WTC11 (cell line): ENCODE measurements at regions not wholly inside any gene's neighbourhood (a gene's known extent, or its start where the extent isn't known, plus 50 kb on each side); places are given as distances from the start of the nearest gene placed in this dataset.
A peak's percentile ranks its signal among the peaks of the same experiment; 100 is the strongest.

Source experiments
- ATAC-seq: fragments of 200-7000 bp; cut with Tn5 transposase; 2 replicates; pipeline ENCODE4 v1.10.0; 2021; ENCODE audit warnings: mild to moderate bottlenecking, moderate library complexity
- CTCF ChIA-PET: fragments of 300-600 bp; sonication (Branson Sonifier 250); formaldehyde crosslinking; loops from one replicate; lab custom pipeline; 2021; ENCODE audit warnings: antibody characterized with exemption; lab: Charles Lee
- POLR2A ChIA-PET: fragments of 350-600 bp; sonication (Branson Sonifier 250); formaldehyde crosslinking; loops from one replicate; lab custom pipeline; 2021; ENCODE audit warnings: antibody characterized with exemption; lab: Charles Lee
- DNase-seq: peaks from one replicate; pipeline ENCODE4 v3.0.0; 2021; ENCODE audit warnings: low spot score
- H3K27ac Mint-ChIP-seq: 2 replicates; pipeline ENCODE4 v1.8.0; 2021; ENCODE audit warnings: mixed read lengths
- H3K27me3 Mint-ChIP-seq: 2 replicates; pipeline ENCODE4 v1.8.0; 2021; ENCODE audit warnings: low read depth, mild to moderate bottlenecking, moderate library complexity, mixed read lengths
- H3K36me3 Mint-ChIP-seq: 2 replicates; pipeline ENCODE4 v1.8.0; 2021; ENCODE audit warnings: mixed read lengths
- H3K4me1 Mint-ChIP-seq: 2 replicates; pipeline ENCODE4 v1.8.0; 2022; ENCODE audit warnings: mixed read lengths
- H3K4me3 Mint-ChIP-seq: 2 replicates; pipeline ENCODE4 v1.8.0; 2021; ENCODE audit warnings: mild to moderate bottlenecking, moderate library complexity, mixed read lengths
- H3K9me3 Mint-ChIP-seq: 2 replicates; pipeline ENCODE4 v1.8.0; 2021; ENCODE audit warnings: mixed read lengths
- CREM ChIP-seq: sonication (generic); formaldehyde crosslinking; IDR thresholded peaks from 2 replicates; pipeline ENCODE4 v1.8.1; 2022; ENCODE audit warnings: mild to moderate bottlenecking, missing genetic modification reagents, moderate library complexity
- GABPB1 ChIP-seq: sonication (generic); formaldehyde crosslinking; IDR thresholded peaks from 2 replicates; pipeline ENCODE4 v1.8.1; 2023; ENCODE audit warnings: mild to moderate bottlenecking, missing genetic modification reagents
- IRF2 ChIP-seq: sonication (generic); formaldehyde crosslinking; IDR thresholded peaks from 2 replicates; pipeline ENCODE4 v1.8.0; 2022; ENCODE audit warnings: low read depth, missing genetic modification reagents, borderline replicate concordance
- JUN ChIP-seq: sonication (generic); formaldehyde crosslinking; IDR thresholded peaks from 2 replicates; pipeline ENCODE4 v1.8.0; 2023; ENCODE audit warnings: mild to moderate bottlenecking, missing genetic modification reagents
- TEAD1 ChIP-seq: sonication (generic); formaldehyde crosslinking; IDR thresholded peaks from 2 replicates; pipeline ENCODE4 v1.8.0; 2022; ENCODE audit warnings: mild to moderate bottlenecking, missing genetic modification reagents
- TP53 ChIP-seq: sonication (generic); formaldehyde crosslinking; IDR thresholded peaks from 2 replicates; pipeline ENCODE4 v1.8.1; 2023; ENCODE audit warnings: mild to moderate bottlenecking, missing genetic modification reagents
- ZBTB21 ChIP-seq: sonication (generic); formaldehyde crosslinking; IDR thresholded peaks from 2 replicates; pipeline ENCODE4 v1.8.1; 2023; ENCODE audit warnings: mild to moderate bottlenecking, missing genetic modification reagents, borderline replicate concordance
- ZNF671 ChIP-seq: fragments of 250-450 bp; sonication (Bioruptor Pico); IDR thresholded peaks from 2 replicates; pipeline ENCODE4 v1.8.0; 2021; ENCODE audit warnings: mild to moderate bottlenecking
- TF ChIP-seq, protein P1 (sequence below): sonication (generic); formaldehyde crosslinking; conservative IDR thresholded peaks from 2 replicates; pipeline ENCODE4 v1.8.1; 2022; ENCODE audit warnings: mild to moderate bottlenecking, missing genetic modification reagents
- TF ChIP-seq, protein P2 (sequence below): sonication (generic); formaldehyde crosslinking; IDR thresholded peaks from 2 replicates; pipeline ENCODE4 v1.8.1; 2022; ENCODE audit warnings: low read depth, mild to moderate bottlenecking, moderate library complexity, missing genetic modification reagents, borderline replicate concordance
- TF ChIP-seq, protein P3 (sequence below): sonication (generic); formaldehyde crosslinking; IDR thresholded peaks from 2 replicates; pipeline ENCODE4 v1.8.1; 2023; ENCODE audit warnings: mild to moderate bottlenecking, missing genetic modification reagents
- TF ChIP-seq, protein P4 (sequence below): sonication (generic); formaldehyde crosslinking; IDR thresholded peaks from 2 replicates; pipeline ENCODE4 v1.8.1; 2022; ENCODE audit warnings: low read depth, missing genetic modification reagents, borderline replicate concordance
- TF ChIP-seq, protein P5 (sequence below): fragments of 250-450 bp; sonication (Bioruptor Pico); IDR thresholded peaks from 2 replicates; pipeline ENCODE4 v2.1.2; 2022; ENCODE audit warnings: mild to moderate bottlenecking, moderate library complexity
- TF ChIP-seq, protein P6 (sequence below): fragments of 250-450 bp; sonication (Bioruptor Pico); IDR thresholded peaks from 2 replicates; pipeline ENCODE4 v1.9.0; 2021; ENCODE audit warnings: mild to moderate bottlenecking, borderline replicate concordance
- TF ChIP-seq, protein P7 (sequence below): sonication (generic); formaldehyde crosslinking; IDR thresholded peaks from 2 replicates; pipeline ENCODE4 v1.8.1; 2023; ENCODE audit warnings: mild to moderate bottlenecking, missing genetic modification reagents, moderate library complexity
- TF ChIP-seq, protein P8 (sequence below): fragments of 200-600 bp; IDR thresholded peaks from 2 replicates; pipeline ENCODE4 v1.8.0; 2022; ENCODE audit warnings: antibody characterized with exemption

DNA sequence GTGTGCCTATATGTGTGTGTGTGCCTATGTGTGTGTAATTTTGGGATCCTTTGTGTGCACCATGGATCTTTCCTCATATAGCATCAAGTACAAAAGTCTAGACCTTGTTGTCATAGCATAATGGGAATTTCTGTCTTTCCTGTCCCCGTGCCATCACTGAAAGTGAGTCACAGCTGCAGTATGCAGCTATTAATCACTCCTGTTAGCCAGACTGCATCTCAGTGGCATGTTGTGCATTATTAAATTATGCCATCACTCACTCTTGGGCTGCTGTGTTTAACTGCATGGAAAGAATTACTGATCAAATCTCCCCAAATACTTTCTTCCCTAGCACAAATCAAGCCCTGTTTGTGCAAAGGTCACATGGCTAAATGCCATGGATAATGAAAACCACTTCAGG, 92.4 kb downstream of the CBLN1 start (continued):
- TF ChIP-seq, protein P1, sequence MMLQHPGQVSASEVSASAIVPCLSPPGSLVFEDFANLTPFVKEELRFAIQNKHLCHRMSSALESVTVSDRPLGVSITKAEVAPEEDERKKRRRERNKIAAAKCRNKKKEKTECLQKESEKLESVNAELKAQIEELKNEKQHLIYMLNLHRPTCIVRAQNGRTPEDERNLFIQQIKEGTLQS (CRISPR knock-in tag) = no peak
- TF ChIP-seq TEAD1 (CRISPR knock-in tag) (no peak), JUN (CRISPR knock-in tag) (no peak), ZBTB21 (no peak), GABPB1 (CRISPR knock-in tag) (no peak), ZNF671 (CRISPR knock-in tag) (no peak), CREM (CRISPR knock-in tag) (no peak)
- TF ChIP-seq, protein P2, sequence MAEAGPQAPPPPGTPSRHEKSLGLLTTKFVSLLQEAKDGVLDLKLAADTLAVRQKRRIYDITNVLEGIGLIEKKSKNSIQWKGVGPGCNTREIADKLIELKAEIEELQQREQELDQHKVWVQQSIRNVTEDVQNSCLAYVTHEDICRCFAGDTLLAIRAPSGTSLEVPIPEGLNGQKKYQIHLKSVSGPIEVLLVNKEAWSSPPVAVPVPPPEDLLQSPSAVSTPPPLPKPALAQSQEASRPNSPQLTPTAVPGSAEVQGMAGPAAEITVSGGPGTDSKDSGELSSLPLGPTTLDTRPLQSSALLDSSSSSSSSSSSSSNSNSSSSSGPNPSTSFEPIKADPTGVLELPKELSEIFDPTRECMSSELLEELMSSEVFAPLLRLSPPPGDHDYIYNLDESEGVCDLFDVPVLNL = no peak
- TF ChIP-seq, protein P3, sequence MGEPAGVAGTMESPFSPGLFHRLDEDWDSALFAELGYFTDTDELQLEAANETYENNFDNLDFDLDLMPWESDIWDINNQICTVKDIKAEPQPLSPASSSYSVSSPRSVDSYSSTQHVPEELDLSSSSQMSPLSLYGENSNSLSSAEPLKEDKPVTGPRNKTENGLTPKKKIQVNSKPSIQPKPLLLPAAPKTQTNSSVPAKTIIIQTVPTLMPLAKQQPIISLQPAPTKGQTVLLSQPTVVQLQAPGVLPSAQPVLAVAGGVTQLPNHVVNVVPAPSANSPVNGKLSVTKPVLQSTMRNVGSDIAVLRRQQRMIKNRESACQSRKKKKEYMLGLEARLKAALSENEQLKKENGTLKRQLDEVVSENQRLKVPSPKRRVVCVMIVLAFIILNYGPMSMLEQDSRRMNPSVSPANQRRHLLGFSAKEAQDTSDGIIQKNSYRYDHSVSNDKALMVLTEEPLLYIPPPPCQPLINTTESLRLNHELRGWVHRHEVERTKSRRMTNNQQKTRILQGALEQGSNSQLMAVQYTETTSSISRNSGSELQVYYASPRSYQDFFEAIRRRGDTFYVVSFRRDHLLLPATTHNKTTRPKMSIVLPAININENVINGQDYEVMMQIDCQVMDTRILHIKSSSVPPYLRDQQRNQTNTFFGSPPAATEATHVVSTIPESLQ (CRISPR knock-in tag) = no peak
- TF ChIP-seq, protein P4, sequence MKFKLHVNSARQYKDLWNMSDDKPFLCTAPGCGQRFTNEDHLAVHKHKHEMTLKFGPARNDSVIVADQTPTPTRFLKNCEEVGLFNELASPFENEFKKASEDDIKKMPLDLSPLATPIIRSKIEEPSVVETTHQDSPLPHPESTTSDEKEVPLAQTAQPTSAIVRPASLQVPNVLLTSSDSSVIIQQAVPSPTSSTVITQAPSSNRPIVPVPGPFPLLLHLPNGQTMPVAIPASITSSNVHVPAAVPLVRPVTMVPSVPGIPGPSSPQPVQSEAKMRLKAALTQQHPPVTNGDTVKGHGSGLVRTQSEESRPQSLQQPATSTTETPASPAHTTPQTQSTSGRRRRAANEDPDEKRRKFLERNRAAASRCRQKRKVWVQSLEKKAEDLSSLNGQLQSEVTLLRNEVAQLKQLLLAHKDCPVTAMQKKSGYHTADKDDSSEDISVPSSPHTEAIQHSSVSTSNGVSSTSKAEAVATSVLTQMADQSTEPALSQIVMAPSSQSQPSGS = no peak
- TF ChIP-seq, protein P5, sequence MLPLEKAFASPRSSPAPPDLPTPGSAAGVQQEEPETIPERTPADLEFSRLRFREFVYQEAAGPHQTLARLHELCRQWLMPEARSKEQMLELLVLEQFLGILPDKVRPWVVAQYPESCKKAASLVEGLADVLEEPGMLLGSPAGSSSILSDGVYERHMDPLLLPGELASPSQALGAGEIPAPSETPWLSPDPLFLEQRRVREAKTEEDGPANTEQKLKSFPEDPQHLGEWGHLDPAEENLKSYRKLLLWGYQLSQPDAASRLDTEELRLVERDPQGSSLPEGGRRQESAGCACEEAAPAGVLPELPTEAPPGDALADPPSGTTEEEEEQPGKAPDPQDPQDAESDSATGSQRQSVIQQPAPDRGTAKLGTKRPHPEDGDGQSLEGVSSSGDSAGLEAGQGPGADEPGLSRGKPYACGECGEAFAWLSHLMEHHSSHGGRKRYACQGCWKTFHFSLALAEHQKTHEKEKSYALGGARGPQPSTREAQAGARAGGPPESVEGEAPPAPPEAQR (CRISPR knock-in tag) = no peak
- TF ChIP-seq, protein P6, sequence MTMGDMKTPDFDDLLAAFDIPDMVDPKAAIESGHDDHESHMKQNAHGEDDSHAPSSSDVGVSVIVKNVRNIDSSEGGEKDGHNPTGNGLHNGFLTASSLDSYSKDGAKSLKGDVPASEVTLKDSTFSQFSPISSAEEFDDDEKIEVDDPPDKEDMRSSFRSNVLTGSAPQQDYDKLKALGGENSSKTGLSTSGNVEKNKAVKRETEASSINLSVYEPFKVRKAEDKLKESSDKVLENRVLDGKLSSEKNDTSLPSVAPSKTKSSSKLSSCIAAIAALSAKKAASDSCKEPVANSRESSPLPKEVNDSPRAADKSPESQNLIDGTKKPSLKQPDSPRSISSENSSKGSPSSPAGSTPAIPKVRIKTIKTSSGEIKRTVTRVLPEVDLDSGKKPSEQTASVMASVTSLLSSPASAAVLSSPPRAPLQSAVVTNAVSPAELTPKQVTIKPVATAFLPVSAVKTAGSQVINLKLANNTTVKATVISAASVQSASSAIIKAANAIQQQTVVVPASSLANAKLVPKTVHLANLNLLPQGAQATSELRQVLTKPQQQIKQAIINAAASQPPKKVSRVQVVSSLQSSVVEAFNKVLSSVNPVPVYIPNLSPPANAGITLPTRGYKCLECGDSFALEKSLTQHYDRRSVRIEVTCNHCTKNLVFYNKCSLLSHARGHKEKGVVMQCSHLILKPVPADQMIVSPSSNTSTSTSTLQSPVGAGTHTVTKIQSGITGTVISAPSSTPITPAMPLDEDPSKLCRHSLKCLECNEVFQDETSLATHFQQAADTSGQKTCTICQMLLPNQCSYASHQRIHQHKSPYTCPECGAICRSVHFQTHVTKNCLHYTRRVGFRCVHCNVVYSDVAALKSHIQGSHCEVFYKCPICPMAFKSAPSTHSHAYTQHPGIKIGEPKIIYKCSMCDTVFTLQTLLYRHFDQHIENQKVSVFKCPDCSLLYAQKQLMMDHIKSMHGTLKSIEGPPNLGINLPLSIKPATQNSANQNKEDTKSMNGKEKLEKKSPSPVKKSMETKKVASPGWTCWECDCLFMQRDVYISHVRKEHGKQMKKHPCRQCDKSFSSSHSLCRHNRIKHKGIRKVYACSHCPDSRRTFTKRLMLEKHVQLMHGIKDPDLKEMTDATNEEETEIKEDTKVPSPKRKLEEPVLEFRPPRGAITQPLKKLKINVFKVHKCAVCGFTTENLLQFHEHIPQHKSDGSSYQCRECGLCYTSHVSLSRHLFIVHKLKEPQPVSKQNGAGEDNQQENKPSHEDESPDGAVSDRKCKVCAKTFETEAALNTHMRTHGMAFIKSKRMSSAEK (CRISPR knock-in tag) = no peak
- TF ChIP-seq, protein P7, sequence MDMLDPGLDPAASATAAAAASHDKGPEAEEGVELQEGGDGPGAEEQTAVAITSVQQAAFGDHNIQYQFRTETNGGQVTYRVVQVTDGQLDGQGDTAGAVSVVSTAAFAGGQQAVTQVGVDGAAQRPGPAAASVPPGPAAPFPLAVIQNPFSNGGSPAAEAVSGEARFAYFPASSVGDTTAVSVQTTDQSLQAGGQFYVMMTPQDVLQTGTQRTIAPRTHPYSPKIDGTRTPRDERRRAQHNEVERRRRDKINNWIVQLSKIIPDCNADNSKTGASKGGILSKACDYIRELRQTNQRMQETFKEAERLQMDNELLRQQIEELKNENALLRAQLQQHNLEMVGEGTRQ (CRISPR knock-in tag) = no peak
- TF ChIP-seq, all 79 proteins: peak for 0

DNA sequence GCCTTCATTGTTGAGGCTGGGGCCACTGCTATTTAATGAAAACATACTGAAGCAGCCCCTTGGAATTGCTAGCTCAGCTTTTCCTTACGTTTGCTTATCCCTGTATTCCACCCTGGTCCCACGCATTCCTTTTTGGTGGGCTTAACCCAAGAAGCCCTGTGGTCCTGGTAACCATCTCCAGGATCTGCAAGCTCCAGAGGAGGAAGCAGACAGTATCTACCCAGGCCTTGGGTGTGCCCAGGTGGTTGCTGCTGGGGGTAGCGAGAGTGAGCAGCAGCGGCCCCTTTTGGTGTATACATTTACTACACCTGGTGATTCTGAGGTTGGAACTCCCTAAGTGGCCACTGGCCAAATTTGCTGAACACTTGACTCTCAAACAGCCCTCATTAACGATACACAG, 97.7 kb downstream of the CBLN1 start:
- CTCF ChIA-PET = interaction anchor here (0.5 to 1.5 kb wide), 9 partner anchors 19 to 515 kb away, joined by 3 to 4 read pairs (median 3); no protein-coding TSS in a partner anchor
- H3K4me1 Mint-ChIP-seq = peaks cover 18% of the 10 kb centered on the region

More for the DNA sequence above, 97.7 kb downstream of the CBLN1 start:
- peak; percentile 71 for DNase-seq
- TF ChIP-seq, protein P5 (CRISPR knock-in tag) = 0 out of 2 replicates have a peak, but pooled peaks have one; percentile 16
- TF ChIP-seq IRF2 (no peak), TP53 (CRISPR knock-in tag) (no peak)
- TF ChIP-seq, protein P8, sequence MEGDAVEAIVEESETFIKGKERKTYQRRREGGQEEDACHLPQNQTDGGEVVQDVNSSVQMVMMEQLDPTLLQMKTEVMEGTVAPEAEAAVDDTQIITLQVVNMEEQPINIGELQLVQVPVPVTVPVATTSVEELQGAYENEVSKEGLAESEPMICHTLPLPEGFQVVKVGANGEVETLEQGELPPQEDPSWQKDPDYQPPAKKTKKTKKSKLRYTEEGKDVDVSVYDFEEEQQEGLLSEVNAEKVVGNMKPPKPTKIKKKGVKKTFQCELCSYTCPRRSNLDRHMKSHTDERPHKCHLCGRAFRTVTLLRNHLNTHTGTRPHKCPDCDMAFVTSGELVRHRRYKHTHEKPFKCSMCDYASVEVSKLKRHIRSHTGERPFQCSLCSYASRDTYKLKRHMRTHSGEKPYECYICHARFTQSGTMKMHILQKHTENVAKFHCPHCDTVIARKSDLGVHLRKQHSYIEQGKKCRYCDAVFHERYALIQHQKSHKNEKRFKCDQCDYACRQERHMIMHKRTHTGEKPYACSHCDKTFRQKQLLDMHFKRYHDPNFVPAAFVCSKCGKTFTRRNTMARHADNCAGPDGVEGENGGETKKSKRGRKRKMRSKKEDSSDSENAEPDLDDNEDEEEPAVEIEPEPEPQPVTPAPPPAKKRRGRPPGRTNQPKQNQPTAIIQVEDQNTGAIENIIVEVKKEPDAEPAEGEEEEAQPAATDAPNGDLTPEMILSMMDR = peak; percentile 78
- ATAC-seq = peak; percentile 97
- H3K36me3 Mint-ChIP-seq = no peaks in the 10 kb centered on the region
- POLR2A ChIA-PET = no interaction called here
- H3K27ac Mint-ChIP-seq = no peak overlapping the region
- no peak overlapping the region for H3K4me3 Mint-ChIP-seq
- H3K9me3 Mint-ChIP-seq = peaks cover 7% of the 10 kb centered on the region
- H3K27me3 Mint-ChIP-seq = no peaks in the 10 kb centered on the region
